CD14-positive monocyte (primary cell): ENCODE measurements at regions not wholly inside any gene's neighbourhood (a gene's known extent, or its start where the extent isn't known, plus 50 kb on each side); places are given as distances from the start of the nearest gene placed in this dataset.
A peak's percentile ranks its signal among the peaks of the same experiment; 100 is the strongest.

ENCODE experiments used
- DNase-seq, 3 donors: peaks; one replicate each; pipeline ENCODE4 v3.0.0-alpha.2; 2011 to 2022
- H2AFZ ChIP-seq: 2 replicates; pipeline ENCODE4 v1.6.0; 2012; ENCODE audit warnings: mild to moderate bottlenecking, low read depth, low read length, inconsistent platforms; ENCODE audit not compliant: insufficient read depth, poor library complexity, severe bottlenecking
- H3K27ac ChIP-seq, 2 donors: 1 replicate in 1 of 2; 2 replicates in 1 of 2; pipeline ENCODE4 v1.5.1; 2012 to 2013; ENCODE audit warnings: low read length in 2 of 2, control low read depth in 1 of 2, inconsistent platforms in 1 of 2, low read depth in 1 of 2, mild to moderate bottlenecking in 1 of 2
- H3K27me3 ChIP-seq, 2 donors: one replicate each; pipeline versions ENCODE4 v1.6.0 to v1.6.1; 2011 to 2013; ENCODE audit warnings: low read length in 2 of 2; ENCODE audit not compliant: control insufficient read depth in 2 of 2, insufficient read depth in 2 of 2
- H3K36me3 ChIP-seq, 2 donors: replicated peaks in 1 of 2; 1 replicate in 1 of 2; 2 replicates in 1 of 2; pipeline versions ENCODE4 v1.5.1 to v1.6.1; 2012 to 2013; ENCODE audit warnings: low read length in 2 of 2, control low read depth in 1 of 2, inconsistent platforms in 1 of 2, mild to moderate bottlenecking in 1 of 2; ENCODE audit not compliant: insufficient read depth in 2 of 2, control insufficient read depth in 1 of 2
- H3K4me1 ChIP-seq, 2 donors: 1 replicate in 1 of 2; 2 replicates in 1 of 2; pipeline versions ENCODE4 v1.5.1 to v1.6.1; 2012 to 2013; ENCODE audit warnings: low read length in 2 of 2, control low read depth in 1 of 2, inconsistent platforms in 1 of 2, mild to moderate bottlenecking in 1 of 2, moderate library complexity in 1 of 2; ENCODE audit not compliant: insufficient read depth in 2 of 2, control insufficient read depth in 1 of 2
- H3K4me2 ChIP-seq: replicated peaks from 2 replicates; pipeline ENCODE3; 2012; ENCODE audit warnings: low read length, moderate library complexity, mild to moderate bottlenecking; ENCODE audit not compliant: poor library complexity, severe bottlenecking; ENCODE audit errors: extremely low read depth
- H3K4me3 ChIP-seq, 3 experiments: fragments of 200-600 bp in 1 of 3; sonication (generic) in 1 of 3; replicated peaks in 1 of 3; 1 replicate in 2 of 3; 2 replicates in 1 of 3; pipeline ENCODE4 v1.5.1; 2011 to 2013; ENCODE audit warnings: low read length in 3 of 3, mild to moderate bottlenecking in 3 of 3, control low read depth in 2 of 3, low read depth in 2 of 3, inconsistent platforms in 1 of 3, moderate library complexity in 1 of 3
- H3K79me2 ChIP-seq: 2 replicates; pipeline ENCODE4 v1.6.0; 2012; ENCODE audit warnings: mild to moderate bottlenecking, control low read depth, inconsistent platforms, low read length, moderate library complexity; ENCODE audit not compliant: insufficient read depth
- H3K9ac ChIP-seq: 2 replicates; pipeline ENCODE4 v1.6.0; 2017; ENCODE audit warnings: low read length, mild to moderate bottlenecking; ENCODE audit not compliant: insufficient read depth, poor library complexity, severe bottlenecking
- H3K9me3 ChIP-seq, 2 donors: replicated peaks in 1 of 2; 1 replicate in 1 of 2; 2 replicates in 1 of 2; pipeline versions ENCODE4 v1.5.1 to v1.6.1; 2012 to 2013; ENCODE audit warnings: low read length in 2 of 2, control low read depth in 1 of 2; ENCODE audit not compliant: control insufficient read depth in 1 of 2, insufficient read depth in 1 of 2
- H4K20me1 ChIP-seq: 2 replicates; pipeline ENCODE4 v1.6.0; 2012; ENCODE audit warnings: mild to moderate bottlenecking, low read length, control low read depth, moderate library complexity; ENCODE audit not compliant: insufficient read depth
- H3K27ac Mint-ChIP-seq, 7 donors: one replicate each; pipeline ENCODE4 v1.8.0; 2020; ENCODE audit warnings: mild to moderate bottlenecking in 7 of 7, mixed read lengths in 7 of 7, moderate library complexity in 6 of 7, inconsistent platforms in 2 of 7
- H3K27me3 Mint-ChIP-seq, 3 donors: one replicate each; pipeline ENCODE4 v1.8.0; 2021 to 2022; ENCODE audit warnings: low read depth in 3 of 3, mild to moderate bottlenecking in 3 of 3, mixed read lengths in 3 of 3, moderate library complexity in 3 of 3, inconsistent platforms in 1 of 3
- H3K36me3 Mint-ChIP-seq, 2 donors: one replicate each; pipeline ENCODE4 v1.8.0; 2020; ENCODE audit warnings: mixed read lengths in 2 of 2, inconsistent platforms in 1 of 2, mild to moderate bottlenecking in 1 of 2
- H3K4me1 Mint-ChIP-seq: one replicate; pipeline ENCODE4 v1.8.0; 2020; ENCODE audit warnings: mild to moderate bottlenecking, mixed read lengths
- H3K4me3 Mint-ChIP-seq, 2 donors: one replicate each; pipeline ENCODE4 v1.8.0; 2020; ENCODE audit warnings: mild to moderate bottlenecking in 2 of 2, mixed read lengths in 2 of 2, moderate library complexity in 1 of 2
- H3K9me3 Mint-ChIP-seq, 7 donors: one replicate each; pipeline ENCODE4 v1.8.0; 2020 to 2022; ENCODE audit warnings: mixed read lengths in 7 of 7, mild to moderate bottlenecking in 6 of 7, moderate library complexity in 6 of 7, inconsistent platforms in 2 of 7
- WGBS: methylation state at CpG from one replicate; pipeline ENCODE4 v1.1.5; 2013; ENCODE audit warnings: missing lambda C conversion rate; ENCODE audit not compliant: insufficient coverage; 5-methylcytosine and 5-hydroxymethylcytosine counted together
- intact Hi-C, 2 donors: fragments of 100-400 bp; cut with micrococcal nuclease; formaldehyde crosslinking; loops; one replicate each; pipeline versions ENCODE4 v1.15.0 to v1.15.1; 2023
- TF ChIP-seq, protein P1 (sequence below): fragments of 200-600 bp; IDR thresholded peaks from one replicate; pipeline ENCODE4 v1.8.0; 2022; ENCODE audit warnings: antibody characterized with exemption, mild to moderate bottlenecking

GRCh38 chr15:70514251-70514650, 249.1 kb downstream of the UACA start:
- intact Hi-C loops = loop anchor here in 1 of 2 donors (5.0 to 10.0 kb wide), 2 partner anchors 42 to 849 kb away; no protein-coding TSS in a partner anchor
- Histone ChIP-seq H3K4me3 (no peak overlapping the region), H3K79me2 (no peaks in the 10 kb centered on the region), H4K20me1 (no peaks in the 10 kb centered on the region), H3K4me1 (peaks cover 10 to 14% of the 10 kb centered on the region in 2 donors), H3K27ac (no peak overlapping the region), H3K9me3 (peaks cover 9 to 12% of the 10 kb centered on the region in 2 donors), H2AFZ (no peak overlapping the region), H3K4me2 (no peak overlapping the region), H3K9ac (no peak overlapping the region), H3K27me3 (no peaks in the 10 kb centered on the region), H3K36me3 (no peaks in the 10 kb centered on the region)
- Mint-ChIP-seq H3K36me3 (peaks cover 7 to 12% of the 10 kb centered on the region in 2 donors), H3K27ac (peak overlapping the region in 3 of 7 donors; percentile 43 to 61 (median 52)), H3K4me3 (no peak overlapping the region), H3K9me3 (peaks cover 9 to 25% (median 21%) of the 10 kb centered on the region in 7 donors), H3K27me3 (peaks cover 2 to 16% (median 10%) of the 10 kb centered on the region in 3 donors), H3K4me1 (peaks cover 37% of the 10 kb centered on the region)
- DNase-seq = peak in 1 of 3 donors; percentile 25
- 0% methylated on average over 3 of the region's 7 CpGs for WGBS
- TF ChIP-seq, protein P1, sequence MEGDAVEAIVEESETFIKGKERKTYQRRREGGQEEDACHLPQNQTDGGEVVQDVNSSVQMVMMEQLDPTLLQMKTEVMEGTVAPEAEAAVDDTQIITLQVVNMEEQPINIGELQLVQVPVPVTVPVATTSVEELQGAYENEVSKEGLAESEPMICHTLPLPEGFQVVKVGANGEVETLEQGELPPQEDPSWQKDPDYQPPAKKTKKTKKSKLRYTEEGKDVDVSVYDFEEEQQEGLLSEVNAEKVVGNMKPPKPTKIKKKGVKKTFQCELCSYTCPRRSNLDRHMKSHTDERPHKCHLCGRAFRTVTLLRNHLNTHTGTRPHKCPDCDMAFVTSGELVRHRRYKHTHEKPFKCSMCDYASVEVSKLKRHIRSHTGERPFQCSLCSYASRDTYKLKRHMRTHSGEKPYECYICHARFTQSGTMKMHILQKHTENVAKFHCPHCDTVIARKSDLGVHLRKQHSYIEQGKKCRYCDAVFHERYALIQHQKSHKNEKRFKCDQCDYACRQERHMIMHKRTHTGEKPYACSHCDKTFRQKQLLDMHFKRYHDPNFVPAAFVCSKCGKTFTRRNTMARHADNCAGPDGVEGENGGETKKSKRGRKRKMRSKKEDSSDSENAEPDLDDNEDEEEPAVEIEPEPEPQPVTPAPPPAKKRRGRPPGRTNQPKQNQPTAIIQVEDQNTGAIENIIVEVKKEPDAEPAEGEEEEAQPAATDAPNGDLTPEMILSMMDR = no peak

GRCh38 chr15:70513819-70514218, 249.5 kb downstream of the UACA start:
- Histone ChIP-seq H3K9ac (no peak overlapping the region), H3K27me3 (no peaks in the 10 kb centered on the region), H2AFZ (no peak overlapping the region), H3K9me3 (peaks cover 9 to 12% of the 10 kb centered on the region in 2 donors), H4K20me1 (no peaks in the 10 kb centered on the region), H3K36me3 (no peaks in the 10 kb centered on the region), H3K79me2 (no peaks in the 10 kb centered on the region), H3K4me3 (no peak overlapping the region), H3K4me2 (no peak overlapping the region), H3K4me1 (peaks cover 14 to 18% of the 10 kb centered on the region in 2 donors), H3K27ac (no peak overlapping the region)
- Mint-ChIP-seq H3K27ac (peak overlapping the region in 3 of 7 donors; percentile 43 to 61 (median 52)), H3K4me3 (no peak overlapping the region), H3K36me3 (peaks cover 7 to 12% of the 10 kb centered on the region in 2 donors), H3K9me3 (peaks cover 9 to 25% (median 22%) of the 10 kb centered on the region in 7 donors), H3K4me1 (peaks cover 41% of the 10 kb centered on the region), H3K27me3 (peaks cover 2 to 20% (median 10%) of the 10 kb centered on the region in 3 donors)
- no peak for DNase-seq
- WGBS = 70% methylated on average over 3 of the region's 4 CpGs
- TF ChIP-seq, protein P1 = no peak
- intact Hi-C loops = loop anchor here in 1 of 2 donors (5.0 to 10.0 kb wide), 2 partner anchors 42 to 849 kb away; no protein-coding TSS in a partner anchor
